Neural cell (in vitro differentiated cells): ENCODE measurements at regions not wholly inside any gene's neighbourhood (a gene's known extent, or its start where the extent isn't known, plus 50 kb on each side); places are given as distances from the start of the nearest gene placed in this dataset.

ENCODE experiments used
- H2AFZ ChIP-seq: fragments of 200-600, 300-800 bp; sonication (generic), shearing (Covaris generic); 2 replicates; pipeline ENCODE4 v1.6.0; 2014; ENCODE audit warnings: low read depth, mild to moderate bottlenecking, antibody characterized with exemption, low read length, moderate library complexity
- H3F3A ChIP-seq: fragments of 200-600 bp; shearing (Covaris generic); 2 replicates; pipeline ENCODE4 v1.6.1; 2016; ENCODE audit warnings: mild to moderate bottlenecking, moderate library complexity, mixed read lengths, antibody characterized with exemption, low read length; ENCODE audit not compliant: insufficient read depth, poor library complexity, severe bottlenecking
- H3K27ac ChIP-seq: fragments of 200-600, 300-800 bp; sonication (generic), shearing (Covaris generic); 2 replicates; pipeline ENCODE4 v1.5.1; 2014; ENCODE audit warnings: mild to moderate bottlenecking, low read length, moderate library complexity
- H3K27me3 ChIP-seq: fragments of 300-800, 200-600 bp; sonication (generic), shearing (Covaris generic); 2 replicates; pipeline ENCODE4 v1.6.0; 2014; ENCODE audit warnings: mild to moderate bottlenecking, low read depth, low read length, moderate library complexity; ENCODE audit not compliant: insufficient read depth
- H3K36me3 ChIP-seq: fragments of 300-800, 200-600 bp; sonication (generic), shearing (Covaris generic); 2 replicates; pipeline ENCODE4 v1.5.1; 2014; ENCODE audit warnings: mild to moderate bottlenecking, antibody characterized with exemption, low read length, moderate library complexity; ENCODE audit not compliant: insufficient read depth
- H3K4me2 ChIP-seq: fragments of 300-800, 200-600 bp; sonication (generic), shearing (Covaris generic); 2 replicates; pipeline ENCODE4 v1.6.0; 2014; ENCODE audit warnings: mild to moderate bottlenecking, low read length
- H3K4me3 ChIP-seq: fragments of 300-800, 200-600 bp; sonication (generic), shearing (Covaris generic); 2 replicates; pipeline ENCODE4 v1.5.1; 2014; ENCODE audit warnings: mild to moderate bottlenecking, low read length, moderate library complexity
- H3K79me2 ChIP-seq: fragments of 200-600 bp; shearing (Covaris generic); replicated peaks from 2 replicates; pipeline ENCODE4 v1.6.0; 2014; ENCODE audit warnings: mild to moderate bottlenecking, low read length, moderate library complexity; ENCODE audit not compliant: insufficient read depth
- H3K9ac ChIP-seq: fragments of 300-800, 200-600 bp; sonication (generic), shearing (Covaris generic); 2 replicates; pipeline ENCODE4 v1.6.1; 2016; ENCODE audit warnings: mild to moderate bottlenecking, low read length, mixed read lengths
- H3K9me2 ChIP-seq: fragments of 200-600 bp; shearing (Covaris generic); 2 replicates; pipeline ENCODE4 v1.6.1; 2016; ENCODE audit warnings: mild to moderate bottlenecking, low read length, mixed read lengths; ENCODE audit not compliant: insufficient read depth
- H3K9me3 ChIP-seq: fragments of 200-600, 300-800 bp; sonication (generic), shearing (Covaris generic); 2 replicates; pipeline ENCODE4 v1.6.1; 2016; ENCODE audit warnings: mild to moderate bottlenecking, mixed run types, low read length, moderate library complexity, mixed read lengths
- H4K20me1 ChIP-seq: fragments of 200-600 bp; shearing (Covaris generic); 2 replicates; pipeline ENCODE4 v1.6.1; 2016; ENCODE audit warnings: mild to moderate bottlenecking, mixed run types; ENCODE audit not compliant: insufficient read depth
- EP300 ChIP-seq: fragments of 450-650 bp; conservative IDR thresholded peaks from 2 replicates; pipeline ENCODE4 v1.6.1; 2014; ENCODE audit warnings: antibody characterized with exemption, mild to moderate bottlenecking, moderate library complexity; ENCODE audit not compliant: poor library complexity, severe bottlenecking
- EZH2 ChIP-seq: fragments of 200-600, 300-800 bp; shearing (Covaris generic), sonication (generic); IDR thresholded peaks from 2 replicates; pipeline ENCODE4 v1.6.1; 2014; ENCODE audit warnings: antibody characterized with exemption, low read length, borderline replicate concordance, mild to moderate bottlenecking; ENCODE audit not compliant: insufficient read depth, poor library complexity, severe bottlenecking
- MXI1 ChIP-seq: fragments of 450-650 bp; conservative IDR thresholded peaks from 2 replicates; pipeline ENCODE4 v1.6.1; 2014; ENCODE audit warnings: antibody characterized with exemption, mild to moderate bottlenecking; ENCODE audit not compliant: poor library complexity, severe bottlenecking
- POLR2AphosphoS5 ChIP-seq: IDR thresholded peaks from 2 replicates; pipeline ENCODE4 v1.6.1; 2012
- RAD21 ChIP-seq: fragments of 450-650 bp; conservative IDR thresholded peaks from 2 replicates; pipeline ENCODE4 v1.6.1; 2014; ENCODE audit warnings: antibody characterized with exemption, mild to moderate bottlenecking, moderate library complexity
- SMC3 ChIP-seq: fragments of 450-650 bp; conservative IDR thresholded peaks from 2 replicates; pipeline ENCODE4 v1.6.1; 2014; ENCODE audit warnings: antibody characterized with exemption, mild to moderate bottlenecking, moderate library complexity; ENCODE audit not compliant: poor library complexity
- TAF1 ChIP-seq: IDR thresholded peaks from 2 replicates; pipeline ENCODE4 v1.6.1; 2012; ENCODE audit warnings: low read depth
- TF ChIP-seq, protein P1 (sequence below): IDR thresholded peaks from 2 replicates; pipeline ENCODE4 v1.6.1; 2012; ENCODE audit warnings: borderline replicate concordance
- TF ChIP-seq, protein P2 (sequence below): fragments of 450-650 bp; IDR thresholded peaks from 2 replicates; pipeline ENCODE4 v1.5.1; 2014; ENCODE audit warnings: antibody characterized with exemption, mild to moderate bottlenecking, moderate library complexity; ENCODE audit not compliant: poor library complexity, severe bottlenecking

DNA sequence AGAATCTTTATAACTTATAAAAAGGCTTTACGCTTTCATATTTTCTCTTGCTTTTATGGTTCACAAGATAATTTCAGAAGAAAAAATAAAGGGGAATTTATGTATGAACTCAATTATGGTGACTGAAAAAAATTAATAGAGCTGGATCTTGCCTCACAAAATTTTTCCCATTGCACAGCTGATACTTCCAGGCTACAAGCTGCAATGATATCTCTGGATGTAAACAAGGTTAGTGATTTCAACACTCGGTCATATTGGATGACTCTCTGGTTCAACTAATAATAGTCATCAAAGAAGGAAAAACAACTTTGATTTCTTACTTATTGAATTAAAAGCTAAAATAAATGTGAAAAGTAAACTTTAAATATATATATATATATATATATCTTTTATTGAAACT, 868.0 kb downstream of the FAT4 start:
- Histone ChIP-seq H3K27me3 (no peaks in the 10 kb centered on the region), H3K9me3 (no peaks in the 10 kb centered on the region), H3K4me2 (no peak overlapping the region), H2AFZ (no peak overlapping the region), H3K4me3 (no peak overlapping the region), H3K27ac (no peak overlapping the region), H4K20me1 (no peaks in the 10 kb centered on the region), H3K79me2 (no peaks in the 10 kb centered on the region), H3K36me3 (no peaks in the 10 kb centered on the region), H3K9me2 (no peaks in the 10 kb centered on the region), H3K9ac (no peak overlapping the region), H3F3A (no peaks in the 10 kb centered on the region)
- TF ChIP-seq MXI1 (no peak), POLR2AphosphoS5 (no peak), TAF1 (no peak), RAD21 (no peak), EP300 (no peak), SMC3 (no peak), EZH2 (no peak)
- TF ChIP-seq, protein P1, sequence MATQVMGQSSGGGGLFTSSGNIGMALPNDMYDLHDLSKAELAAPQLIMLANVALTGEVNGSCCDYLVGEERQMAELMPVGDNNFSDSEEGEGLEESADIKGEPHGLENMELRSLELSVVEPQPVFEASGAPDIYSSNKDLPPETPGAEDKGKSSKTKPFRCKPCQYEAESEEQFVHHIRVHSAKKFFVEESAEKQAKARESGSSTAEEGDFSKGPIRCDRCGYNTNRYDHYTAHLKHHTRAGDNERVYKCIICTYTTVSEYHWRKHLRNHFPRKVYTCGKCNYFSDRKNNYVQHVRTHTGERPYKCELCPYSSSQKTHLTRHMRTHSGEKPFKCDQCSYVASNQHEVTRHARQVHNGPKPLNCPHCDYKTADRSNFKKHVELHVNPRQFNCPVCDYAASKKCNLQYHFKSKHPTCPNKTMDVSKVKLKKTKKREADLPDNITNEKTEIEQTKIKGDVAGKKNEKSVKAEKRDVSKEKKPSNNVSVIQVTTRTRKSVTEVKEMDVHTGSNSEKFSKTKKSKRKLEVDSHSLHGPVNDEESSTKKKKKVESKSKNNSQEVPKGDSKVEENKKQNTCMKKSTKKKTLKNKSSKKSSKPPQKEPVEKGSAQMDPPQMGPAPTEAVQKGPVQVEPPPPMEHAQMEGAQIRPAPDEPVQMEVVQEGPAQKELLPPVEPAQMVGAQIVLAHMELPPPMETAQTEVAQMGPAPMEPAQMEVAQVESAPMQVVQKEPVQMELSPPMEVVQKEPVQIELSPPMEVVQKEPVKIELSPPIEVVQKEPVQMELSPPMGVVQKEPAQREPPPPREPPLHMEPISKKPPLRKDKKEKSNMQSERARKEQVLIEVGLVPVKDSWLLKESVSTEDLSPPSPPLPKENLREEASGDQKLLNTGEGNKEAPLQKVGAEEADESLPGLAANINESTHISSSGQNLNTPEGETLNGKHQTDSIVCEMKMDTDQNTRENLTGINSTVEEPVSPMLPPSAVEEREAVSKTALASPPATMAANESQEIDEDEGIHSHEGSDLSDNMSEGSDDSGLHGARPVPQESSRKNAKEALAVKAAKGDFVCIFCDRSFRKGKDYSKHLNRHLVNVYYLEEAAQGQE: no peak
- TF ChIP-seq, protein P2, sequence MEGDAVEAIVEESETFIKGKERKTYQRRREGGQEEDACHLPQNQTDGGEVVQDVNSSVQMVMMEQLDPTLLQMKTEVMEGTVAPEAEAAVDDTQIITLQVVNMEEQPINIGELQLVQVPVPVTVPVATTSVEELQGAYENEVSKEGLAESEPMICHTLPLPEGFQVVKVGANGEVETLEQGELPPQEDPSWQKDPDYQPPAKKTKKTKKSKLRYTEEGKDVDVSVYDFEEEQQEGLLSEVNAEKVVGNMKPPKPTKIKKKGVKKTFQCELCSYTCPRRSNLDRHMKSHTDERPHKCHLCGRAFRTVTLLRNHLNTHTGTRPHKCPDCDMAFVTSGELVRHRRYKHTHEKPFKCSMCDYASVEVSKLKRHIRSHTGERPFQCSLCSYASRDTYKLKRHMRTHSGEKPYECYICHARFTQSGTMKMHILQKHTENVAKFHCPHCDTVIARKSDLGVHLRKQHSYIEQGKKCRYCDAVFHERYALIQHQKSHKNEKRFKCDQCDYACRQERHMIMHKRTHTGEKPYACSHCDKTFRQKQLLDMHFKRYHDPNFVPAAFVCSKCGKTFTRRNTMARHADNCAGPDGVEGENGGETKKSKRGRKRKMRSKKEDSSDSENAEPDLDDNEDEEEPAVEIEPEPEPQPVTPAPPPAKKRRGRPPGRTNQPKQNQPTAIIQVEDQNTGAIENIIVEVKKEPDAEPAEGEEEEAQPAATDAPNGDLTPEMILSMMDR: no peak

DNA sequence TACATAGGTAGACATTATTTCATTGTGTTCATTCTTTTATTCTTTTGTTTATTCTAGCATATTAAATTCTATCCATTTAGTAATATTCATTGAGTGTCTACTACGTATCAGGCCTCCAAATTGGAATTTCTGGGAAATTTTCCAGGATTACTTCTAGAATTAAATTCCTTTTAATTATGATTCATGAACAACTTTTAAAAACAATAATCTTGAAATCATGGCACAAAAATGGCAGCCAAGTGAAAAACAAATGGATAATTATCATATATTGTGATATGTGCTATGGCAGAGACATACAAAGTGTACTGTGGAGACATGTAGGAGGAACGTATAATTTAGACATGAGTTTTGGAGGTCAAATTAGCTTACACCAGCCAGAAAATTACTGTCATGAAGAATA, 868.5 kb downstream of the FAT4 start:
- Histone ChIP-seq H3K9ac (no peak overlapping the region), H2AFZ (no peak overlapping the region), H4K20me1 (no peaks in the 10 kb centered on the region), H3K36me3 (no peaks in the 10 kb centered on the region), H3K27me3 (no peaks in the 10 kb centered on the region), H3K9me3 (no peaks in the 10 kb centered on the region), H3F3A (no peaks in the 10 kb centered on the region), H3K4me3 (no peak overlapping the region), H3K27ac (no peak overlapping the region), H3K9me2 (no peaks in the 10 kb centered on the region), H3K4me2 (no peak overlapping the region), H3K79me2 (no peaks in the 10 kb centered on the region)
- TF ChIP-seq RAD21: no peak
- no peak for TF ChIP-seq TAF1
- TF ChIP-seq POLR2AphosphoS5: no peak
- TF ChIP-seq, protein P1: no peak
- TF ChIP-seq EP300: no peak
- TF ChIP-seq EZH2: no peak
- TF ChIP-seq, protein P2: no peak
- no peak for TF ChIP-seq SMC3
- TF ChIP-seq MXI1: no peak
